GM12874 (cell line): ENCODE measurements at regions not wholly inside any gene's neighbourhood (a gene's known extent, or its start where the extent isn't known, plus 50 kb on each side); places are given as distances from the start of the nearest gene placed in this dataset.

Source experiments
- TF ChIP-seq, protein P1 (sequence below): IDR thresholded peaks from 2 replicates; pipeline ENCODE4 v1.5.1; 2011; ENCODE audit warnings: low read depth, mild to moderate bottlenecking, control low read depth, low read length, moderate library complexity; ENCODE audit not compliant: insufficient read depth

DNA sequence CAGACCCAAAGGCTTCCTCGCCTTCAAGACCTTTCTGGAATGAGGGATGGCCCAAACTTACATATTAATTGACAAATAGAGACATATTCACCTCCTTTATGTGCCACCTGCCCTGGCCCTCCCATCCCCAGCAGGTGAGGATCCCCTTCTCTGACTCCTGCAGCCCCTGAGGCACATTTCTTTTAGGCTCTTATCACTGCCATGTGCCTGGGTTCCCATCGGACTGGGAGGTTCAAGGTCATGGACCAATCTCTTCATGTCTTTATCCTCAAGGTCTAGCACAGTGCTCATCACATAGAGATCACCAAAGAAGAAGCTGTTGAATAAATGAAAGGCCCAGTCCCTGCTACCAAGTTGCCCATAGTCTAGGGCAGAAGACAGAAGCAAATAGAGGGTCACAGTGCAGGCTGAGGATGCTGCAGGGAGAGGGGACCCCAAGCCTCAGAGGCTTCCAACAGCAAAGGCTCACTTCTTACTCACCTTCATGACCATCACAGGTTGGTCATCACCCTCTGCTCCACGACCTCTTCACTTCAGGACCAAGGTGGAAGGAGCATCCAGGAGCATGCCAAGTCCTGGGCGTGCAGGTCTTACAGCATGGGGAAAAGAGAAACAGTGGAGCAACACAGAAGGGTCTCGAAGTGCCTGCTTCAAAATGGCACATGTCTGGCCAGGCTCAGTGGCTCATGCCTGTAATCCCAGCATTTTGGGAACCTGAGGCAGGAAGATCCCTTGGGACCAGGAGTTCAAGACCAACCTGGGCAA lies 193.9 kb downstream of the SMAD2 start:
- TF ChIP-seq, protein P1, sequence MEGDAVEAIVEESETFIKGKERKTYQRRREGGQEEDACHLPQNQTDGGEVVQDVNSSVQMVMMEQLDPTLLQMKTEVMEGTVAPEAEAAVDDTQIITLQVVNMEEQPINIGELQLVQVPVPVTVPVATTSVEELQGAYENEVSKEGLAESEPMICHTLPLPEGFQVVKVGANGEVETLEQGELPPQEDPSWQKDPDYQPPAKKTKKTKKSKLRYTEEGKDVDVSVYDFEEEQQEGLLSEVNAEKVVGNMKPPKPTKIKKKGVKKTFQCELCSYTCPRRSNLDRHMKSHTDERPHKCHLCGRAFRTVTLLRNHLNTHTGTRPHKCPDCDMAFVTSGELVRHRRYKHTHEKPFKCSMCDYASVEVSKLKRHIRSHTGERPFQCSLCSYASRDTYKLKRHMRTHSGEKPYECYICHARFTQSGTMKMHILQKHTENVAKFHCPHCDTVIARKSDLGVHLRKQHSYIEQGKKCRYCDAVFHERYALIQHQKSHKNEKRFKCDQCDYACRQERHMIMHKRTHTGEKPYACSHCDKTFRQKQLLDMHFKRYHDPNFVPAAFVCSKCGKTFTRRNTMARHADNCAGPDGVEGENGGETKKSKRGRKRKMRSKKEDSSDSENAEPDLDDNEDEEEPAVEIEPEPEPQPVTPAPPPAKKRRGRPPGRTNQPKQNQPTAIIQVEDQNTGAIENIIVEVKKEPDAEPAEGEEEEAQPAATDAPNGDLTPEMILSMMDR = no peak

DNA sequence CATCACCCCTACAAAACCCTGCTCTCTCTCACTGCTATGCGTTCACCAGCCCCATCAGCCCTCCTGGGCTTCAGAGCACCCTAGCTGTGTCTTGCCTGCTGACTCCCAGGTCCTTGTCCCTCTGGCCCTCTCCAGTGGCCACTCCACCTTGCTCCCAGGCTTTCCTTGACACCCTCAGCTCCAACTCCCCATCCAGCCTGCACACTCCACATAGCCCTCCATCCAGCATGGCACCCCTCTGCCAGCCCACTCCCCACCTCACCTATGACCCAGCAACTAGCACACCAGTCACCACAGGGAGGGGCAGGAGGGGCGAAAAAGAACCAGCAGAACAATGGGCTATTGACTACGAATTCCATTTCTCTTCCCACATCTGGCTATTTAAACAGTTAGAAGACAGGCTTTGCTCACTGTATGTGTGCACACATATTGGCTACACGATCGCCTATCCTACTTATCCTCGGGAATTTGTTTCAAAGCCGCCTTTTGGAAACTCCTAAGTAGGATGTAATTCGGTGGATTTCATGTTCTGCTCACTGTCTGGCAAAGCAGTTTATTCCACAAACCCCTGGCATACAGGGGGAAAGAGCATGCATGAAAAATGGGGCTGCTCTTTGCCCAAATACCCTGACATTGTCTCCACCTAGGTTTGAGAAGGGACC lies 195.3 kb downstream of the SMAD2 start:
- TF ChIP-seq, protein P1 = no peak

DNA sequence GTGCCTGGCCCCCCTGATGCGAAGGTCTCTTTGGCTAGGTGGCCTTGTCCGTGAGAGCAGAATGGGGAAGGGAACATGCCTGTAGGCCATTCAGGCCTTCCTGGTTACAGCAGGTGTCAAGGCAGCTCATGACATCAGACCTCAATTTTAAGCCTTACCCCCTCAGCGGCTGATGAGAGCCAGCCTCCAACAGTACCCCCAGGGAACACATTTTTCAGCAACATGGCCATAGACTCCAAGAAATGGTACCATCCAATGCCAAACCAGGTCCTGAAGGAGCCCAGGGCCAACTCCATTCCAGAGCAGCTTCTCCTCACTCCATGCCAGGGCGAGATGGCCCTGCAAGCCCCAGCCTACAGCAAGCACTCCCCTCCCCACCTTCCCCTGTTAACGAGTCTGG lies 199.2 kb downstream of the SMAD2 start:
- TF ChIP-seq, protein P1 = no peak

DNA sequence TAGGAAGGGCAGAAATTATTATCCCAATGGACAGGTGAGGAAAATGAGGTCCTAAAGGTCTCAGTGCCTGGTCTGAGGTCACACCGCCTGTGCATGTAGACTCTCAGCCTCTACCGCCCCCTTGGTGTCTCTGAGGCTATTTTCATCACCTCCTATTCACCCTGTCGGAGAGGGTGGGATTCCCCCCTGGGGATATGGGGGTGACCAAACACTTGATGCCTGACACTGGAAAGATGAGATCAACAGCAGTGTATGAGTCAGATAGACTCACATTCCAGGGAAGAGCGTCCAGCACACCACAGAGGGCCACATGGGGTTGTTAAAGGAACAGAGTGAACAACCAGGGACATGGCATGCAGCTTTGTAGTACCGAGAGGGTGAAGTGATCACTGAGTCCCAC lies 199.7 kb downstream of the SMAD2 start:
- TF ChIP-seq, protein P1 = no peak

DNA sequence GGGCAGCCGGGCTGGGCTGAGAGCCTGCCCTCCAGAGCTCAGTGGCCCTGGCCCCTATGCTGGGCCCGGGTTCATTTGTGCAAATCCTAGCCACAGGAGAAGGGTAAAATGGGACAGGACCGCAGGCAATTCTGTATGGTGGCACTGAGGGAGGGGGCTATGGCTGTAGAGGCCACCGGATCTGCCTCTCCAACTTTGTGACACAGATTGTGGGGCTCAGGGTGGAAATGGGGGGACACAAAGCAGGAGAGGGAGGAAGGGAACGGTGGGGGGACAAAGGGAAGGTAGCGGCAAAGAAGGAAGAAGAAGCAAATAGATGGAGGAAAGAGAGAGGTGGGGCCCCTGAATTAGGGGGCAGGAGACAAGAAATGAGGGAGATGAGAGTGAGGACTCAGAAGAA lies 201.1 kb downstream of the SMAD2 start:
- TF ChIP-seq, protein P1 = no peak

DNA sequence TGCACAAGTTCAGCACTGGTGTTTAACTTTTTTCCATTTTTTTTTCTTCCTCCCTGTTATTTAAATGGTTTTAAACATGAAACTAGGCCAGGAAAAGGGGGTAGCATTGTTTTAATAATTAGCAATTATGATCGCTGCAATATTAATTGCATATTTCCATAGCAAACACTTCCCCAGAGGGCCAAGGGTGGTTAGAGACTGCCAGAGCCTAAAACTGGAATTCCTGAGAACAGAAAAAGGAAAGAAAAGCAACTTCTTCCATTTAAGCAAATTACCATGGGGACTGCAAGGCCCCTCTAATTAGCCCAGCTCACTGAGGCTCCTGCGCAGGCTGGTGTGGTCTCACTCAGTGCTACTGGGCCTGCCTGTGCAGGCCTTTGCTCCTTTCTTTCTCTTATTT lies 201.5 kb downstream of the SMAD2 start:
- TF ChIP-seq, protein P1 = no peak

DNA sequence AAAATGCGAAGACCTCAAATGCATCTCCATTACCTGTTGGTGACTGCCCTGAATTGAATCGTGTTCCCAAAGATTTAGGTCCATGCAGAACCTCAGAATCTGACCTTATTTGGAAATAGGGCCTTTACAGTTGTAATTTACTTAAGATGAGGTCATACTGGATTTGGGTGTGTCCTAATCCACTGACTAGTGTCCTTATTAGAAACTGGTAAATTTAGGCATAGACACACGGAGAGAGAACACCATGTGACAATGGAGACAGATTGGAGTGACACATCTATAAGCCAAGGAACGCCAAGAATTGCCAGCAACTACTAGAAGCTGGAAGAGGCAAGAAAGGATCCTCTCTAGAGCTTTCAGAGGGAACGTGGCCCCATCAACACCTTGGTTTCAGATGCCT lies 203.1 kb downstream of the SMAD2 start:
- TF ChIP-seq, protein P1 = no peak
